GM12878 (cell line): ENCODE measurements at regions not wholly inside any gene's neighbourhood (a gene's known extent, or its start where the extent isn't known, plus 50 kb on each side); places are given as distances from the start of the nearest gene placed in this dataset.

Source experiments
- EZH2 ChIP-seq: IDR thresholded peaks from 2 replicates; pipeline ENCODE4 v1.6.1; 2012; ENCODE audit warnings: low read depth, mild to moderate bottlenecking, control low read depth, inconsistent platforms, low read length, borderline replicate concordance; ENCODE audit not compliant: control insufficient read depth
- GABPA ChIP-seq: IDR thresholded peaks from 2 replicates; pipeline ENCODE4 v1.6.1; 2014; ENCODE audit warnings: antibody characterized with exemption, low read depth, mild to moderate bottlenecking, inconsistent platforms
- MXI1 ChIP-seq: fragments of 150-350 bp; IDR thresholded peaks from 2 replicates; pipeline ENCODE4 v1.6.1; 2011; ENCODE audit warnings: low read depth, mild to moderate bottlenecking, inconsistent platforms, low read length, improper control_type of control experiment
- NR2C2 ChIP-seq: IDR thresholded peaks from 2 replicates; pipeline ENCODE4 v1.6.1; 2011; ENCODE audit warnings: borderline replicate concordance, low read depth; ENCODE audit not compliant: control insufficient read depth, insufficient read length
- POLR2A ChIP-seq: IDR thresholded peaks from 2 replicates; pipeline ENCODE4 v1.6.1; 2011; ENCODE audit warnings: low read depth, mild to moderate bottlenecking, low read length
- RCOR1 ChIP-seq: conservative IDR thresholded peaks from 2 replicates; pipeline ENCODE4 v1.6.1; 2012; ENCODE audit warnings: low read depth, low read length, improper control_type of control experiment
- SPI1 ChIP-seq: IDR thresholded peaks from 2 replicates; pipeline ENCODE4 v1.6.1; 2011; ENCODE audit warnings: low read depth, mild to moderate bottlenecking, low read length, moderate library complexity, borderline replicate concordance; ENCODE audit not compliant: insufficient read depth
- ZBED1 ChIP-seq: IDR thresholded peaks from 2 replicates; pipeline ENCODE4 v1.6.1; 2016; ENCODE audit warnings: borderline replicate concordance
- TF ChIP-seq, protein P1 (sequence below): IDR thresholded peaks from 2 replicates; pipeline ENCODE4 v1.6.1; 2011; ENCODE audit warnings: low read depth, mild to moderate bottlenecking, low read length, moderate library complexity, borderline replicate concordance; ENCODE audit errors: extremely low read depth

DNA sequence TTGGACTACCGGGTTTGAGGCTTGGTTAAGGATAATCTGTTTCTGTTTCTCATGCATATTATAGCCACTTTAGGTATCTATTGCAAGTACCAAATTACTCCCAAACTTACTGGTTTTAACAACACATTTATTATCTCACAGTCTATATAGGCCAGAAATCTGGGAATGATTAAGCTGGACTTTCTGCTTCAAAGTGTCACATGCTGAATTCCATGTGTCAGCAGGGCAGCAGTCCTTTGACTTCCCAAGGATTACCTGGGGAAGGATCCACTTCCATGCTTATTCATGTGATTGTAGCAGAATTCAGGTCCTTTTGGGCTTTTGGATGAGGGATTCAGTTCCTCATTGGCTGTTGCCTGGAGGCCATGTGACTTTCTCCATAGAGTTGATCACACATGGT, 349.0 kb upstream of the TRAM1L1 start:
- TF ChIP-seq MXI1 (no peak), RCOR1 (no peak), EZH2 (no peak), POLR2A (no peak), GABPA (no peak), ZBED1 (no peak), SPI1 (no peak), NR2C2 (no peak)
- TF ChIP-seq, protein P1, sequence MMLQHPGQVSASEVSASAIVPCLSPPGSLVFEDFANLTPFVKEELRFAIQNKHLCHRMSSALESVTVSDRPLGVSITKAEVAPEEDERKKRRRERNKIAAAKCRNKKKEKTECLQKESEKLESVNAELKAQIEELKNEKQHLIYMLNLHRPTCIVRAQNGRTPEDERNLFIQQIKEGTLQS = no peak
